HG03432 (cell line): ENCODE measurements at regions not wholly inside any gene's neighbourhood (a gene's known extent, or its start where the extent isn't known, plus 50 kb on each side); places are given as distances from the start of the nearest gene placed in this dataset.

Source experiments
- ATAC-seq: cut with Tn5 transposase; IDR thresholded peaks from one replicate; pipeline ENCODE4 v1.9.1; 2021; ENCODE audit warnings: mild to moderate bottlenecking, moderate library complexity; ENCODE audit not compliant: unreplicated experiment

GRCh38 chr5:30620481-30621085, 572.9 kb upstream of the CDH6 start:
- no peak for ATAC-seq

GRCh38 chr5:30608501-30608900, 585.0 kb upstream of the CDH6 start:
- no peak for ATAC-seq

DNA sequence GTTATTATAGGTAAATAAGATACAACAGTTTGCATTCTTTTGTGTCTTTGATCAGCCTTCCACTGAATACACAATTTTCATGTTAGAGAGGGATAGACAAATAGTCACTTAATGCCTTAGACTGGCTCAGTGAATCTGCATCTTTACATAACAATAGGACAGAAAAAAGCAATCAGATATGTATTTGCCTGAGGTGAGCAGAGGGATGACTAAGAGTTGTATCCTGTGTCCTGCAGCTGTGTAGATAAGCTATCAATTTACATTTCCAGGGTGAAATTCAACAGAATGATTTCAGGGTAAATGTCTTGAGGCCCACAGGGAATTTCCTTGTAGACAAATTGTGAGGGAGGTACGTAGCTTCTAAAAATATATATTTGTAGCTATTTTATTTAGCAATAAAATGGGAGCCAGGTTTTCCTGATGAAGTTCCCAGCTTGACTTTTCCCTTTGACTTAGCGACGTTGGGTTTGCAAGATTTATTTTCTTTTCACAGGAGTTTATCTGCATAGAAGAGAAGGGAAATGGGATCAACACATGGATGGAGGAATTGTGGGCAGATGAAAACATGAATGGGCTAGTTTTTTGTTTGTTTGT, 586.1 kb upstream of the CDH6 start:
- no peak for ATAC-seq

GRCh38 chr5:30605693-30606268, 587.7 kb upstream of the CDH6 start:
- no peak for ATAC-seq

- ATAC-seq, result no peak
These were observed 588.7 kb upstream of the CDH6 start for GRCh38 chr5:30604648-30605262.

DNA sequence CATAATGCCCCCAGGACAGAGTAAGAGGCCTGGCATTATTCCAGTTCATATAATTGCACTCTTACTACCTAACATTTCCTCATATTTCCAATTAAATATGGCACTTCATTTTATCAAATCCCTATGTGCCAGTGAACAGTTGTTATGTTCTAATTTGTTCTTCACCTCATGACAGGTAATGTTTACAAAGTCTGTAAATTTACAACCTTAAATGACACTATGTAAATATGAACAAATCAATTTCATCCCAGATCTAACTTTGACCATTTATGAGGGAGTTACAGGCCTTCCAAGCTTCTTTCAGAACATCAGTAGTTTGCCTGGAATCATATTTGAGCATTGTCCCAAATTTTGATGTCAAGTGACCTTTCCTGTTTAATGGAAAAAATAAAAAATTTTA, 592.6 kb upstream of the CDH6 start:
- no peak for ATAC-seq

DNA sequence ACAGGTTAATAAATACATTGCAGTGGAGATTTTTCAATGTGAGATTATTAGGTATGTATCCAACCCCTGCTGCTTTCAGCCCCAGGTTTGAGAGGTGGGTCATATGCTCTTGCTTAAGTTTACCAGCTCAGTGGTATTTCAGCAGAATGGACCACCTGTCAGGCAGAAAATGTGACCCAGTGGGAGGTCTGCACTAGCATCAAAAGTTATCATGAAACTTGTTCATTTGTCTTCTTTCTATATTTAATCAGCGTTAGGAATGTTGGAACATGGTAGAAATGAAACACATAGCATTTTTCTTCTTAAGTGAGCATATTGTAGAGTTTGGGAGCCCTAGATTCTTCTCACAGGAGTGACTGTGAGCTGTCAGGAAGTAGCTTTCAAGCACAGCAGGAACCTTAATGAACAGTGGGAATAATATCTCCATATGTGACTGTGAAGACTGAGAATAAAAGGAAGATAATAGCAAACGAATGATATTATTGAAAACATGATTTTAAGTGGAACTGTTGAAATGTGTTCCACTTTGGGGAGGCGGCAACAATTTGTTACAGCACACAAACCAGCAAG, 596.9 kb upstream of the CDH6 start:
- no peak for ATAC-seq

DNA sequence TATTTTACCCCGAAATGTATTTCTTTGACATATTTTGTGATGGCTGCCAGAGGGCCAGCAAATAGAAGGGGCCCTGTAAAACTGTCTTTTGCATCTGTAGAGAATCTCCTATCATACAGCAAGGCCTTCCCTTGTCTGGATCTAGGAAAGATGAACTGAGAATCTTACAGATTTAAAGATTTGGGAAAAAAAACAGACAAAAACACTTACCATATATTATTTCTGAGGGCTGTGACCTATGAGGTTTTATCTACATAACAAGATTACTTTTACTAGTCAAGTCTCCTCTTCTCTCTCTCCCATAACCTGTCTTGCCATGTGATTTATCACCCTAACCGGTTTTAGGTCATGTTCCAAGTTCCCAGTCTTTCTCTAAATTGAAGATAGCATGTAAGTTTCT, 599.2 kb upstream of the CDH6 start:
- no peak for ATAC-seq

GRCh38 chr5:30592833-30593232, 600.7 kb upstream of the CDH6 start:
- ATAC-seq, result no peak

- no peak for ATAC-seq
These were observed 612.1 kb upstream of the CDH6 start for GRCh38 chr5:30581198-30581935.

DNA sequence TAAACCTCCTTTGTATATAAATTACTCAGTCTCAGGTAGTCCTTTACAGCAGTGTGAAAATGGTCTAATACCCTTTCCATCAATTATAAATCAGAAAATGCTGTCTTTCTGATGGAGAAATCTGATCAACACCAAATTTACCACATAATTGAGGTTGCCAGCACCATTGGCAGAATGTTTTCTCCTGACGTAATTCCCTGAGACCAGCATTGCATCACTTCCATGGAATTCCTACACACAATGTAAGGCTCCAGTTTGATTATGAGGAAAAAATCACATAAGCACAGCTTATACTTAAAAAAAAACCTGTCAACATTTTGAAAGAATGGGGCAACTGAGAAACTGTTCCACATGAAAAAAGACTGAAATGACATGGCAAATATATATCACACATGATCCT, 618.7 kb upstream of the CDH6 start:
- no peak for ATAC-seq

DNA sequence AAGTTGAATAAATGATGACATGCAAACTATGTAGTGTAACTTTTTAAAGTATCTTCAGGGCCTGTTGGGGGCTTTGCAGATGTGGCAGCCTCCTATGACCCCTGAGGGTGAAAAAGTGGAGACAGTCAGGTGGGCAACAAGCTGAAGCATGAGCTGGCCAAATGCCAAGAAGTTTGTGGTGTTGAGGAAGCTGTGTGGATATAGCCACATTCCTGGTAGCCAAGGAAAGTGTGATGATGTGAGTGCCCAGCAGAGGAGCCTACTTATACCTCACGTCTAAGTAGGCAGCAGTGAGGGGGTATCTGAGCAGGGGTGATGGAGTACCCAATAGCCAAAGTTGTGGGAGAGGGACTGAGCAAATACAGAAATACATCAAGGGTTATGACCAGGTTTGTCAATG, 621.2 kb upstream of the CDH6 start:
- ATAC-seq, result no peak

DNA sequence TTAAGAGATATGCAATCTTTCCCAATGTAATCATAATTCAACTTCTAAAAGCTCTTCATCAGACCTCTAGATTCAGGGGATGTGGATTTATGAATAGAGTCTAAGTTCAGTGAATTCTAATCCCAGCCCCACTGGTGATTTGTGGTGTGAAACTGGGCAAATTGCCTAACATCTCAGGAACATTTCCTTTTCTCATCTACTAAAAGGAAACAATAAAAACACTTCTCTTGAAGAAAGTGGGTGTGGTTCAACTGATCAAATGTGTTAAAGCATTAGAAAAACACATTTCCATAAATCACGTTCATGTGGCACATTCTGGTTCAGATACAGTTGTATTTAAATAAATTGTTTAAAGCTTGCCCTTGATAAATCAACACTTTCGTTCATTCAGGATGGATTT, 631.7 kb upstream of the CDH6 start:
- ATAC-seq, result no peak

DNA sequence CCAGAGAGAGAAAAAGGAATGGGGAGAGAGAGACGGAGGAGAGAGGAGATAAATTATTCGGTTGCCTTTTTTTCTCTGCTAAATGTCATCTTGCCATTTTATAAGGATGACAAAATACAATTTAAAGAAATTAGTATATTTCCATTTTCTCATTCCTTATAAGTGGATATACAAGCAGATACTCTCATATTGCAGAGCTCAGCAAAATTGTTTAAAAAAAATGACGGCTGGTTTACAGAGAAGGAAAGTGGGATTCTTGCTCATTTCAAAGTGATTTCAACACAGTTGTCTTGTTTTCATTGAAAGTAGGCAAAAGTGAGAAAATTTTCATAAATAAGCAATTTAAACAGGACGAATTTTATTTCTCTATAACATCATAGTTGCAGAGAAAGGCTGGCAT, 641.9 kb upstream of the CDH6 start:
- no peak for ATAC-seq

DNA sequence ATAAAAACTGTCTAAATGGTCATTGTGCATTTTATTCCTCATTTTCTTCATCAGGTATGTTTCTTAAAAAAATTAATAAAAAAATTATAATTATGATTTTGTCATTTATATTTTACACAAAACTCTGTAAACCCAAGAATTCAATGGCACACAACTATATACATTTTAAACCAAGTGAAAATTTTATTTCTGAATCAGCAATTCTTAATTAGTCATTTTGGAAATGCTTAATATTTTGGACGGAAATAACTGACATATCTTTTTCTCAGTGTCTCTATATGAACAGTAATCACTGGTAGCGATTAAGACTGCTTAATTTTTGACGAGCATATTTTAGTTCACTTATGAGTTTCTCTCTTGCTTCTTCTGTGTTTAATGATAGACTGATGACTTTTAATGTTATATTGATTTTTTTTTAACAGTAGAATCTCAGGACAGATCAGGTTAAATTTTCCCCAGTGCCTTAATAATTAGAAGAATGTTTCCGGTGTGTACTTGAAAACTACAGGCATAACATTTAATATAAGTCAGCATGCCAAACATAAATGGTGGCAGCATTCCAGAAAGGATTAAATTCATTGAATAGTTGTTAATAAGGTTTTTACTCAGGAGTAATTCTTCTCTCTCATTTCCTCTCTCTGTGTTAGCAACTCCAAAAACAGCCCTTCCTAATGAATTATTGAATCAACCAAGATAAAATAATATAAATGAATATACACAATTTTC, 644.7 kb upstream of the CDH6 start:
- ATAC-seq, result no peak

- no peak for ATAC-seq
These were observed 653.3 kb upstream of the CDH6 start for GRCh38 chr5:30540150-30540549.

DNA sequence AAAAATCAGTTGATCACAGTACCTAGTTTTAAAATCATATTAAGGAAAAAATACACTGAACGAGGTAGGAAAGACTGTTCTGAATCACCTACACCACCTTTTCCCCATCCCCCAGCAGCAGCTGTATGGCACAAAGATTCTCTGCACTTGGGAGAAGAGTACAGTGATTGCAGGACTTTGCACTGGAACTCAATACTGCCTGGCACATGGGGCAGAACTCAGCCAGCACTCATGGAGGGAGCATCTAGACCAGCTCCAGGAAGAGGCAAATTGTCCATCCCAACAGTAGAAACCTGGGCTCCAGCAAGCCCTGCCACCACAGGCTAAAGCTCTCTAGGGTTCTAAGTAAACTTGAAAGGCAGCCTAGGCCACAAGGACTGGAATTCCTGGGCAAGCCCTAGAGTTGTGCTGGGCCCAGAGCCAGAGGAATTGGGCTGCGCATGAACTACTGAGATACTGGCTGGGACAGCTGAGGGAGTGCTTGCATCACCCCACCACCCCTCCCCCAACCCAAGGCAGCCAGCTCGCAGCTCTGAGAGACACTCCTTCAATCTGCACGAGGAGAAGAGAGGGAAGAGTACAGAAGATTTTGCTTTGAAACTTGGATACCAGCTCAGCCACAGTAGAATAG, 654.4 kb upstream of the CDH6 start:
- ATAC-seq, result no peak

DNA sequence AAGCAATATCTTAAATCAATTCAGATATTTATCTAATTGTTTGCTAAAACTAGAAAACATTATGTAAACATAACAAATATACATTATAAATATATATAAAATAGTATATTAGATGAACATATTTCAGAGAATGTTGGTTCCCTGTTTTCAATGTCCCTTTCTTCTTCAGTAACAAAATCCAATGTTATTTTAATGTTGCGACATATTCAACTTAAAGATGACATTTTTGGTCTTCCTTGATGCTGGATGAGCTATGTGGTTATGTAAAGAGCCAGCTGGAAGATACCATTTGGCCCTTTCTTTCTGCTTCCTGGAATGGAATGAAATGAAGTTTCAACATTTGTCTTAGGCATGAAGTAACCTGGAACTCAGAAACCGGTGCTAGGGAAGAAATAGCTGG, 668.1 kb upstream of the CDH6 start:
- no peak for ATAC-seq

- ATAC-seq, result no peak
These were observed 669.1 kb upstream of the CDH6 start for GRCh38 chr5:30524428-30524827.

GRCh38 chr5:30523061-30523460, 670.4 kb upstream of the CDH6 start:
- ATAC-seq, result no peak
